Endothelial cell of umbilical vein (primary cell): ENCODE measurements at regions not wholly inside any gene's neighbourhood (a gene's known extent, or its start where the extent isn't known, plus 50 kb on each side); places are given as distances from the start of the nearest gene placed in this dataset.

ENCODE experiments used
- EZH2 ChIP-seq: IDR thresholded peaks from 2 replicates; pipeline ENCODE4 v1.6.1; 2012; ENCODE audit warnings: borderline replicate concordance, low read depth, mild to moderate bottlenecking, moderate library complexity, low read length, inconsistent platforms; ENCODE audit not compliant: severe bottlenecking
- FOS ChIP-seq: IDR thresholded peaks from 2 replicates; pipeline ENCODE4 v1.6.1; 2011; ENCODE audit warnings: mild to moderate bottlenecking, low read length, moderate library complexity, borderline replicate concordance; ENCODE audit not compliant: insufficient read depth
- GATA2 ChIP-seq: IDR thresholded peaks from 2 replicates; pipeline ENCODE4 v1.7.0; 2011; ENCODE audit warnings: low read depth, mild to moderate bottlenecking, moderate library complexity, mixed read lengths, low read length; ENCODE audit not compliant: insufficient read length, insufficient read depth
- JUN ChIP-seq: IDR thresholded peaks from 2 replicates; pipeline ENCODE4 v1.6.1; 2011; ENCODE audit warnings: borderline replicate concordance, low read depth; ENCODE audit not compliant: insufficient read length, insufficient read depth
- MYC ChIP-seq: IDR thresholded peaks from one replicate; pipeline ENCODE4 v1.6.1; 2011; ENCODE audit warnings: mild to moderate bottlenecking, low read depth, low read length
- POLR2A ChIP-seq: IDR thresholded peaks from 2 replicates; pipeline ENCODE4 v1.6.1; 2012; ENCODE audit warnings: low read depth, mild to moderate bottlenecking, control low read depth, low read length
- POLR2AphosphoS5 ChIP-seq: IDR thresholded peaks from 2 replicates; pipeline ENCODE4 v1.6.1; 2012; ENCODE audit warnings: low read depth, mild to moderate bottlenecking, control low read depth, low read length, moderate library complexity; ENCODE audit not compliant: insufficient read depth
- TF ChIP-seq, protein P1 (sequence below), 2 donors: IDR thresholded peaks; 1 replicate in 1 of 2; 2 replicates in 1 of 2; pipeline ENCODE4 v1.5.1; 2011; ENCODE audit warnings: low read length in 2 of 2, mild to moderate bottlenecking in 2 of 2, moderate library complexity in 2 of 2, control low read depth in 1 of 2, inconsistent platforms in 1 of 2, low read depth in 1 of 2; ENCODE audit not compliant: insufficient read depth in 1 of 2; ENCODE audit errors: extremely low read depth in 1 of 2
- TF ChIP-seq, protein P2 (sequence below): IDR thresholded peaks from 2 replicates; pipeline ENCODE4 v1.6.1; 2011; ENCODE audit not compliant: insufficient read depth, insufficient read length

DNA sequence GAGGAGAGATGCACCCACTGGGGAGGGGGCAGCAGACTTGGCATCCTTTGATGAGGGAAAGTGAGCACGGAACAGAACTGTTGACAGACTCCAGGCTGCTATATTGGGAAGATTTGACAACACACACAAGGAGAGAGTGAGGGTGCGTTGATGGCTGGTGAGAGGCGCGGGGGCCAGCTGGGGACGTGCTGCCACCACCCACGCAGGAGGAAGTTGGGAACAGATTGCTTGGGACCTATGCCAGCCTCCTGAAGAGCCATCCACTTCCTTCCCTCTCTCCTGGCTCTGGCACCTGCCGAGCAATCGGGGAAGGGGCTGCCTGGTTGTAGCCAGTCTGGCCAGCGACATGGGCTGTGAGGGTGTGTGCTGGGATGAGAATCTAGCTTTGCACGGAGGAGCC is 223.7 kb upstream of the CSF3R start:
- TF ChIP-seq POLR2A (no peak), FOS (no peak), POLR2AphosphoS5 (no peak), EZH2 (no peak), GATA2 (no peak), JUN (no peak), MYC (no peak)
- TF ChIP-seq, protein P1, sequence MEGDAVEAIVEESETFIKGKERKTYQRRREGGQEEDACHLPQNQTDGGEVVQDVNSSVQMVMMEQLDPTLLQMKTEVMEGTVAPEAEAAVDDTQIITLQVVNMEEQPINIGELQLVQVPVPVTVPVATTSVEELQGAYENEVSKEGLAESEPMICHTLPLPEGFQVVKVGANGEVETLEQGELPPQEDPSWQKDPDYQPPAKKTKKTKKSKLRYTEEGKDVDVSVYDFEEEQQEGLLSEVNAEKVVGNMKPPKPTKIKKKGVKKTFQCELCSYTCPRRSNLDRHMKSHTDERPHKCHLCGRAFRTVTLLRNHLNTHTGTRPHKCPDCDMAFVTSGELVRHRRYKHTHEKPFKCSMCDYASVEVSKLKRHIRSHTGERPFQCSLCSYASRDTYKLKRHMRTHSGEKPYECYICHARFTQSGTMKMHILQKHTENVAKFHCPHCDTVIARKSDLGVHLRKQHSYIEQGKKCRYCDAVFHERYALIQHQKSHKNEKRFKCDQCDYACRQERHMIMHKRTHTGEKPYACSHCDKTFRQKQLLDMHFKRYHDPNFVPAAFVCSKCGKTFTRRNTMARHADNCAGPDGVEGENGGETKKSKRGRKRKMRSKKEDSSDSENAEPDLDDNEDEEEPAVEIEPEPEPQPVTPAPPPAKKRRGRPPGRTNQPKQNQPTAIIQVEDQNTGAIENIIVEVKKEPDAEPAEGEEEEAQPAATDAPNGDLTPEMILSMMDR (IDR thresholded peaks at IDR 0.05; ENCODE audit: extremely low read depth in 1 of 2, insufficient read depth in 1 of 2, low read depth in 1 of 2, low read length in 2 of 2): no peak
- TF ChIP-seq, protein P2, sequence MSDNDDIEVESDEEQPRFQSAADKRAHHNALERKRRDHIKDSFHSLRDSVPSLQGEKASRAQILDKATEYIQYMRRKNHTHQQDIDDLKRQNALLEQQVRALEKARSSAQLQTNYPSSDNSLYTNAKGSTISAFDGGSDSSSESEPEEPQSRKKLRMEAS: no peak
